Endothelial cell of umbilical vein (primary cell): ENCODE measurements at regions not wholly inside any gene's neighbourhood (a gene's known extent, or its start where the extent isn't known, plus 50 kb on each side); places are given as distances from the start of the nearest gene placed in this dataset.

Experiments
- BruUV-seq: library from RNA; stranded (reverse); fragments of 400-500 nt; replicated peaks from 2 replicates; lab custom pipeline; 2021; lab: Mats Ljungman, UMichigan
- CTCF ChIA-PET: fragments of 300-600, 350-600 bp; sonication (Branson Sonifier 250); formaldehyde crosslinking; loops from one replicate; lab custom pipeline; 2021; ENCODE audit warnings: antibody characterized with exemption, inconsistent platforms; lab: Charles Lee
- POLR2A ChIA-PET: fragments of 300-600, 350-600 bp; sonication (Branson Sonifier 250); formaldehyde crosslinking; loops from one replicate; lab custom pipeline; 2021; ENCODE audit warnings: antibody characterized with exemption, inconsistent platforms; lab: Charles Lee
- DNase-seq: peaks from one replicate; pipeline ENCODE4 v3.0.0-alpha.2; 2011; ENCODE audit warnings: low read depth, low spot score
- FAIRE-seq: peaks from 2 replicates; lab custom pipeline; 2011; peaks lifted over from hg19 to GRCh38; lab: Jason Lieb, UNC
- H2AFZ ChIP-seq: 2 replicates; pipeline ENCODE4 v1.6.0; 2012; ENCODE audit warnings: low read depth, low read length, control low read depth, inconsistent platforms
- H3K27ac ChIP-seq: 2 replicates; pipeline ENCODE4 v1.5.1; 2011; ENCODE audit warnings: low read depth, mild to moderate bottlenecking, control low read depth, low read length, moderate library complexity; ENCODE audit not compliant: insufficient read depth
- H3K27me3 ChIP-seq, 2 experiments: 2 replicates each; pipeline versions ENCODE4 v1.6.0 to v1.6.1; 2011; ENCODE audit warnings: low read length in 2 of 2, mixed read lengths in 1 of 2; ENCODE audit not compliant: control insufficient read depth in 2 of 2, insufficient read depth in 2 of 2
- H3K36me3 ChIP-seq, 2 experiments: 2 replicates in 1 of 2; 3 replicates in 1 of 2; pipeline ENCODE4 v1.5.1; 2011; ENCODE audit warnings: low read length in 2 of 2, mild to moderate bottlenecking in 1 of 2, moderate library complexity in 1 of 2; ENCODE audit not compliant: control insufficient read depth in 2 of 2, insufficient read depth in 2 of 2; ENCODE audit errors: extremely low read depth in 1 of 2
- H3K4me1 ChIP-seq: 3 replicates; pipeline ENCODE4 v1.5.1; 2011; ENCODE audit warnings: mild to moderate bottlenecking, low read length; ENCODE audit not compliant: control insufficient read depth, insufficient read depth; ENCODE audit errors: extremely low read depth
- H3K4me2 ChIP-seq: 2 replicates; pipeline ENCODE4 v1.6.1; 2011; ENCODE audit warnings: low read length, control low read depth, mixed read lengths; ENCODE audit not compliant: insufficient read depth
- H3K4me3 ChIP-seq, 3 experiments: fragments of 200-600 bp in 1 of 3; sonication (generic), shearing (Covaris generic) in 1 of 3; replicated peaks in 1 of 3; 2 replicates each; pipeline ENCODE4 v1.5.1; 2011 to 2016; ENCODE audit warnings: control low read depth in 3 of 3, low read length in 3 of 3, mild to moderate bottlenecking in 2 of 3, inconsistent platforms in 1 of 3, low read depth in 1 of 3, moderate library complexity in 1 of 3; ENCODE audit not compliant: insufficient read depth in 1 of 3
- H3K79me2 ChIP-seq: 2 replicates; pipeline ENCODE4 v1.6.0; 2012; ENCODE audit warnings: low read length, inconsistent platforms; ENCODE audit not compliant: control insufficient read depth, insufficient read depth
- H3K9ac ChIP-seq: replicated peaks from 2 replicates; pipeline ENCODE3; 2011; ENCODE audit warnings: low read length, control low read depth; ENCODE audit not compliant: insufficient read depth; ENCODE audit errors: extremely low read depth
- H3K9me1 ChIP-seq: replicated peaks from 3 replicates; pipeline ENCODE4 v1.6.0; 2011; ENCODE audit warnings: mild to moderate bottlenecking, low read length; ENCODE audit not compliant: control insufficient read depth, insufficient read depth; ENCODE audit errors: extremely low read depth
- H3K9me3 ChIP-seq: replicated peaks from 2 replicates; pipeline ENCODE4 v1.5.1; 2012; ENCODE audit warnings: low read length, inconsistent platforms; ENCODE audit not compliant: control insufficient read depth, insufficient read depth
- H4K20me1 ChIP-seq: replicated peaks from 2 replicates; pipeline ENCODE3; 2011; ENCODE audit warnings: mild to moderate bottlenecking, low read length; ENCODE audit not compliant: control insufficient read depth, insufficient read depth; ENCODE audit errors: extremely low read depth
- CTCF ChIP-seq, 2 donors: IDR thresholded peaks; 1 replicate in 1 of 2; 2 replicates in 1 of 2; pipeline ENCODE4 v1.5.1; 2011; ENCODE audit warnings: low read length in 2 of 2, mild to moderate bottlenecking in 2 of 2, moderate library complexity in 2 of 2, control low read depth in 1 of 2, inconsistent platforms in 1 of 2, low read depth in 1 of 2; ENCODE audit not compliant: insufficient read depth in 1 of 2; ENCODE audit errors: extremely low read depth in 1 of 2
- EZH2 ChIP-seq: IDR thresholded peaks from 2 replicates; pipeline ENCODE4 v1.6.1; 2012; ENCODE audit warnings: borderline replicate concordance, low read depth, mild to moderate bottlenecking, moderate library complexity, low read length, inconsistent platforms; ENCODE audit not compliant: severe bottlenecking
- FOS ChIP-seq: IDR thresholded peaks from 2 replicates; pipeline ENCODE4 v1.6.1; 2011; ENCODE audit warnings: mild to moderate bottlenecking, low read length, moderate library complexity, borderline replicate concordance; ENCODE audit not compliant: insufficient read depth
- GATA2 ChIP-seq: IDR thresholded peaks from 2 replicates; pipeline ENCODE4 v1.7.0; 2011; ENCODE audit warnings: low read depth, mild to moderate bottlenecking, moderate library complexity, mixed read lengths, low read length; ENCODE audit not compliant: insufficient read length, insufficient read depth
- JUN ChIP-seq: IDR thresholded peaks from 2 replicates; pipeline ENCODE4 v1.6.1; 2011; ENCODE audit warnings: borderline replicate concordance, low read depth; ENCODE audit not compliant: insufficient read length, insufficient read depth
- MAX ChIP-seq: IDR thresholded peaks from 2 replicates; pipeline ENCODE4 v1.6.1; 2011; ENCODE audit not compliant: insufficient read depth, insufficient read length
- MYC ChIP-seq: IDR thresholded peaks from one replicate; pipeline ENCODE4 v1.6.1; 2011; ENCODE audit warnings: mild to moderate bottlenecking, low read depth, low read length
- POLR2A ChIP-seq: IDR thresholded peaks from 2 replicates; pipeline ENCODE4 v1.6.1; 2012; ENCODE audit warnings: low read depth, mild to moderate bottlenecking, control low read depth, low read length
- POLR2AphosphoS5 ChIP-seq: IDR thresholded peaks from 2 replicates; pipeline ENCODE4 v1.6.1; 2012; ENCODE audit warnings: low read depth, mild to moderate bottlenecking, control low read depth, low read length, moderate library complexity; ENCODE audit not compliant: insufficient read depth
- dilution Hi-C: fragments of 300-500 bp; cut with MboI; formaldehyde crosslinking; loops from one replicate; pipeline ENCODE4 v1.15.0; 2019; ENCODE audit warnings: low sequenced_read_pairs; ENCODE audit not compliant: extremely low pct_ligation_motif_present
- intact Hi-C: fragments of 100-400 bp; cut with micrococcal nuclease; formaldehyde crosslinking; loops from one replicate; pipeline ENCODE4 v1.10.0; 2022

- TF ChIP-seq CTCF (IDR thresholded peaks at IDR 0.05; ENCODE audit: extremely low read depth in 1 of 2, insufficient read depth in 1 of 2, low read depth in 1 of 2, low read length in 2 of 2) (no peak), MYC (no peak), MAX (no peak), GATA2 (no peak), POLR2AphosphoS5 (no peak), FOS (no peak), POLR2A (no peak), JUN (no peak), EZH2 (no peak)
- DNase-seq = no peak
- FAIRE-seq = no peak
- dilution Hi-C loops = no loop called here
- intact Hi-C loops = no loop called here
- H2AFZ ChIP-seq = no peak overlapping the region
- BruUV-seq = no TSS peak
- H3K27ac ChIP-seq = no peak overlapping the region
- no peaks in the 10 kb centered on the region for H4K20me1 ChIP-seq
- peaks cover 3 to 10% of the 10 kb centered on the region in 2 experiments for H3K27me3 ChIP-seq
- H3K4me1 ChIP-seq = no peaks in the 10 kb centered on the region
- ChIA-PET POLR2A (no interaction called here), CTCF (no interaction called here)
- no peak overlapping the region for H3K4me2 ChIP-seq
- no peaks in the 10 kb centered on the region for H3K36me3 ChIP-seq
- no peak overlapping the region for H3K9ac ChIP-seq
- H3K4me3 ChIP-seq = no peak overlapping the region
- H3K9me3 ChIP-seq = no peaks in the 10 kb centered on the region
- H3K79me2 ChIP-seq = no peaks in the 10 kb centered on the region
- no peaks in the 10 kb centered on the region for H3K9me1 ChIP-seq
Observed at GRCh38 chr6:20286968-20287565, 74.8 kb upstream of the MBOAT1 start.
